Left renal cortex interstitium (tissue), 4 donors: ENCODE measurements at regions not wholly inside any gene's neighbourhood (a gene's known extent, or its start where the extent isn't known, plus 50 kb on each side); places are given as distances from the start of the nearest gene placed in this dataset.
A peak's percentile ranks its signal among the peaks of the same experiment; 100 is the strongest.
"Not testable (repeated sequence)": the region's sequence is repeated elsewhere in the genome, so short reads cannot be mapped to it uniquely, and the experiment has no call there.

Source experiments
- DNase-seq, 4 donors: peaks; one replicate each; pipeline ENCODE4 v3.0.0-alpha.2; 2013; ENCODE audit warnings: low read depth in 4 of 4, low spot score in 2 of 4, missing footprints in 1 of 4

GRCh38 chr19:13665125-13665905 lies 99.0 kb upstream of the MRI1 start:
- no peak for DNase-seq

- no peak for DNase-seq
Observed at GRCh38 chr19:13652810-13653590, 111.3 kb upstream of the MRI1 start.

- no peak for DNase-seq
Observed at GRCh38 chr19:13646758-13647157, 117.6 kb upstream of the MRI1 start.

- no peak for DNase-seq
Observed at GRCh38 chr19:13644645-13645044, 119.7 kb upstream of the MRI1 start.

- no peak for DNase-seq
Observed at GRCh38 chr19:13640611-13641010, 123.7 kb upstream of the MRI1 start.

GRCh38 chr19:13639342-13639929 lies 124.9 kb upstream of the MRI1 start:
- DNase-seq, result no peak

GRCh38 chr19:13637664-13638063 lies 126.7 kb upstream of the MRI1 start:
- no peak for DNase-seq

- no peak for DNase-seq
Observed at GRCh38 chr19:13634658-13635057, 128.4 kb upstream of the CACNA1A start.

GRCh38 chr19:13633522-13633922 lies 127.2 kb upstream of the CACNA1A start:
- DNase-seq, result no peak

GRCh38 chr19:13633109-13633508 lies 126.8 kb upstream of the CACNA1A start:
- peak; percentile 15 to 52 (median 37) for DNase-seq

- not testable (repeated sequence) for DNase-seq
Observed at GRCh38 chr19:13632164-13632563, 125.9 kb upstream of the CACNA1A start.

GRCh38 chr19:13629687-13630357 lies 123.5 kb upstream of the CACNA1A start:
- no peak for DNase-seq

GRCh38 chr19:13627531-13627930 lies 121.3 kb upstream of the CACNA1A start:
- DNase-seq, result no peak

GRCh38 chr19:13623716-13624710 lies 117.7 kb upstream of the CACNA1A start:
- DNase-seq, result no peak

GRCh38 chr19:13622766-13623715 lies 116.8 kb upstream of the CACNA1A start:
- no peak for DNase-seq

- DNase-seq, result no peak
Observed at GRCh38 chr19:13621413-13621812, 115.1 kb upstream of the CACNA1A start.

- DNase-seq, result no peak
Observed at GRCh38 chr19:13619203-13619632, 112.9 kb upstream of the CACNA1A start.

- DNase-seq, result no peak
Observed at GRCh38 chr19:13615890-13616289, 109.6 kb upstream of the CACNA1A start.

- DNase-seq, result no peak
Observed at GRCh38 chr19:13613447-13613846, 107.2 kb upstream of the CACNA1A start.
